SK-N-SH (cell line): ENCODE measurements at regions not wholly inside any gene's neighbourhood (a gene's known extent, or its start where the extent isn't known, plus 50 kb on each side); places are given as distances from the start of the nearest gene placed in this dataset.

ENCODE experiments used
- EP300 ChIP-seq, 2 experiments: IDR thresholded peaks; 2 replicates each; pipeline versions ENCODE4 v1.4.0 to v1.6.1; 2012; ENCODE audit warnings: borderline replicate concordance in 1 of 2, low read depth in 1 of 2, low read length in 1 of 2
- POLR2AphosphoS5 ChIP-seq: IDR thresholded peaks from 2 replicates; pipeline ENCODE4 v1.6.1; 2012; ENCODE audit warnings: low read depth, low read length
- TEAD4 ChIP-seq: IDR thresholded peaks from 2 replicates; pipeline ENCODE4 v1.4.0; 2012; ENCODE audit warnings: mild to moderate bottlenecking, borderline replicate concordance; ENCODE audit not compliant: insufficient read depth
- TF ChIP-seq, protein P1 (sequence below): fragments of 200-600 bp; sonication (generic); IDR thresholded peaks from 2 replicates; pipeline ENCODE4 v1.6.1; 2017; ENCODE audit warnings: antibody characterized with exemption, mild to moderate bottlenecking, moderate library complexity
- TF ChIP-seq, protein P2 (sequence below): IDR thresholded peaks from 2 replicates; pipeline ENCODE4 v1.4.0; 2012; ENCODE audit warnings: low read depth

DNA sequence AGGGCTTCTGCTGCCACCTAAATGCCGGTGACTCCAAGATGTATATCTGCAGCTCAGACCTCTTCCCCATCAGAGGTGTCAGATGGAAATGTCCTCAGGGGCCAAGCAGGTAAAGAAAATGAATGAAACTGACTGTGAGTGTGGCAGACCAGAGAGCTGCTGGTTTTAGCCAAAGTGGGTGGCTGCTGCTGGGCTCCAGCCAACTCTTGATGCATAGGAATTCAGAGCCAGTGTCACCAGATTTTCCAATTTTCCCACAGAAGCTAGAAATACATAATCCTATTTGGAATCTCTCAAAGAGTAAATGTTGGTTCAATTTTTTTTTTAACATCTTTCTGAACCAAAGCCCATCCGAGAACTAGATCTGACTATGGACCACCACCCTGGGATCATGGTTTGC is 161.2 kb upstream of the SPRY4 start:
- TF ChIP-seq POLR2AphosphoS5 (no peak), EP300 (IDR thresholded peaks at IDR 0.05; ENCODE audit: borderline replicate concordance in 1 of 2, low read depth in 1 of 2, low read length in 1 of 2) (no peak), TEAD4 (no peak)
- TF ChIP-seq, protein P1, sequence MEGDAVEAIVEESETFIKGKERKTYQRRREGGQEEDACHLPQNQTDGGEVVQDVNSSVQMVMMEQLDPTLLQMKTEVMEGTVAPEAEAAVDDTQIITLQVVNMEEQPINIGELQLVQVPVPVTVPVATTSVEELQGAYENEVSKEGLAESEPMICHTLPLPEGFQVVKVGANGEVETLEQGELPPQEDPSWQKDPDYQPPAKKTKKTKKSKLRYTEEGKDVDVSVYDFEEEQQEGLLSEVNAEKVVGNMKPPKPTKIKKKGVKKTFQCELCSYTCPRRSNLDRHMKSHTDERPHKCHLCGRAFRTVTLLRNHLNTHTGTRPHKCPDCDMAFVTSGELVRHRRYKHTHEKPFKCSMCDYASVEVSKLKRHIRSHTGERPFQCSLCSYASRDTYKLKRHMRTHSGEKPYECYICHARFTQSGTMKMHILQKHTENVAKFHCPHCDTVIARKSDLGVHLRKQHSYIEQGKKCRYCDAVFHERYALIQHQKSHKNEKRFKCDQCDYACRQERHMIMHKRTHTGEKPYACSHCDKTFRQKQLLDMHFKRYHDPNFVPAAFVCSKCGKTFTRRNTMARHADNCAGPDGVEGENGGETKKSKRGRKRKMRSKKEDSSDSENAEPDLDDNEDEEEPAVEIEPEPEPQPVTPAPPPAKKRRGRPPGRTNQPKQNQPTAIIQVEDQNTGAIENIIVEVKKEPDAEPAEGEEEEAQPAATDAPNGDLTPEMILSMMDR: no peak
- TF ChIP-seq, protein P2, sequence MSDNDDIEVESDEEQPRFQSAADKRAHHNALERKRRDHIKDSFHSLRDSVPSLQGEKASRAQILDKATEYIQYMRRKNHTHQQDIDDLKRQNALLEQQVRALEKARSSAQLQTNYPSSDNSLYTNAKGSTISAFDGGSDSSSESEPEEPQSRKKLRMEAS: no peak
